Fibroblast of lung (primary cell): ENCODE measurements at regions not wholly inside any gene's neighbourhood (a gene's known extent, or its start where the extent isn't known, plus 50 kb on each side); places are given as distances from the start of the nearest gene placed in this dataset.

Experiments
- DNase-seq, 2 donors: peaks; one replicate each; pipeline versions ENCODE4 v3.0.0 to v3.0.0-alpha.2; 2010; ENCODE audit warnings: low read depth in 2 of 2
- H2AFZ ChIP-seq: 2 replicates; pipeline ENCODE4 v1.5.1; 2012; ENCODE audit warnings: low read length, control low read depth, inconsistent platforms
- H3K27ac ChIP-seq: 2 replicates; pipeline ENCODE4 v1.5.1; 2011; ENCODE audit warnings: low read length, control low read depth; ENCODE audit not compliant: insufficient read depth
- H3K27me3 ChIP-seq: 2 replicates; pipeline ENCODE4 v1.5.1; 2011; ENCODE audit warnings: mild to moderate bottlenecking, low read length; ENCODE audit not compliant: control insufficient read depth, insufficient read depth
- H3K36me3 ChIP-seq: 2 replicates; pipeline ENCODE4 v1.5.1; 2011; ENCODE audit warnings: low read length; ENCODE audit not compliant: control insufficient read depth, insufficient read depth
- H3K4me1 ChIP-seq: 2 replicates; pipeline ENCODE4 v1.5.1; 2011; ENCODE audit warnings: low read length; ENCODE audit not compliant: control insufficient read depth, insufficient read depth; ENCODE audit errors: extremely low read depth
- H3K4me2 ChIP-seq: 2 replicates; pipeline ENCODE4 v1.5.1; 2011; ENCODE audit warnings: low read length, control low read depth; ENCODE audit not compliant: insufficient read depth; ENCODE audit errors: extremely low read depth
- H3K4me3 ChIP-seq, 4 experiments: fragments of 200-600 bp in 1 of 4; sonication (generic) in 1 of 4; replicated peaks in 1 of 4; 2 replicates each; pipeline ENCODE4 v1.5.1; 2011 to 2016; ENCODE audit warnings: low read length in 4 of 4, low read depth in 3 of 4, mild to moderate bottlenecking in 3 of 4, control low read depth in 2 of 4, inconsistent platforms in 1 of 4, mixed read lengths in 1 of 4; ENCODE audit not compliant: insufficient read depth in 1 of 4; ENCODE audit errors: control extremely low read depth in 1 of 4
- H3K79me2 ChIP-seq: 2 replicates; pipeline ENCODE4 v1.5.1; 2012; ENCODE audit warnings: mild to moderate bottlenecking, low read length, inconsistent platforms; ENCODE audit not compliant: control insufficient read depth, insufficient read depth
- H3K9ac ChIP-seq: 2 replicates; pipeline ENCODE4 v1.5.1; 2011; ENCODE audit warnings: mild to moderate bottlenecking, low read length, control low read depth; ENCODE audit not compliant: insufficient read depth
- H3K9me3 ChIP-seq: 2 replicates; pipeline ENCODE4 v1.5.1; 2012; ENCODE audit warnings: low read depth, low read length; ENCODE audit not compliant: control insufficient read depth, insufficient read depth
- H4K20me1 ChIP-seq: 2 replicates; pipeline ENCODE4 v1.5.1; 2011; ENCODE audit warnings: low read length; ENCODE audit not compliant: control insufficient read depth, insufficient read depth; ENCODE audit errors: extremely low read depth
- EZH2 ChIP-seq: IDR thresholded peaks from 2 replicates; pipeline ENCODE4 v1.5.1; 2012; ENCODE audit warnings: low read length, control low read depth, mild to moderate bottlenecking; ENCODE audit errors: missing control alignments
- TF ChIP-seq, protein P1 (sequence below), 2 donors: IDR thresholded peaks in 1 of 2; conservative IDR thresholded peaks in 1 of 2; 1 replicate in 1 of 2; 2 replicates in 1 of 2; pipeline ENCODE4 v1.5.1; 2011 to 2012; ENCODE audit warnings: low read length in 2 of 2, control low read depth in 1 of 2, inconsistent platforms in 1 of 2, low read depth in 1 of 2, mild to moderate bottlenecking in 1 of 2

- Histone ChIP-seq H4K20me1 (no peaks in the 10 kb centered on the region), H3K4me2 (no peak overlapping the region), H3K36me3 (no peaks in the 10 kb centered on the region), H2AFZ (no peak overlapping the region), H3K79me2 (no peaks in the 10 kb centered on the region), H3K9me3 (no peaks in the 10 kb centered on the region), H3K9ac (no peak overlapping the region), H3K4me3 (no peak overlapping the region), H3K27ac (no peak overlapping the region), H3K4me1 (no peaks in the 10 kb centered on the region), H3K27me3 (no peaks in the 10 kb centered on the region)
- DNase-seq, result no peak
- TF ChIP-seq, protein P1, sequence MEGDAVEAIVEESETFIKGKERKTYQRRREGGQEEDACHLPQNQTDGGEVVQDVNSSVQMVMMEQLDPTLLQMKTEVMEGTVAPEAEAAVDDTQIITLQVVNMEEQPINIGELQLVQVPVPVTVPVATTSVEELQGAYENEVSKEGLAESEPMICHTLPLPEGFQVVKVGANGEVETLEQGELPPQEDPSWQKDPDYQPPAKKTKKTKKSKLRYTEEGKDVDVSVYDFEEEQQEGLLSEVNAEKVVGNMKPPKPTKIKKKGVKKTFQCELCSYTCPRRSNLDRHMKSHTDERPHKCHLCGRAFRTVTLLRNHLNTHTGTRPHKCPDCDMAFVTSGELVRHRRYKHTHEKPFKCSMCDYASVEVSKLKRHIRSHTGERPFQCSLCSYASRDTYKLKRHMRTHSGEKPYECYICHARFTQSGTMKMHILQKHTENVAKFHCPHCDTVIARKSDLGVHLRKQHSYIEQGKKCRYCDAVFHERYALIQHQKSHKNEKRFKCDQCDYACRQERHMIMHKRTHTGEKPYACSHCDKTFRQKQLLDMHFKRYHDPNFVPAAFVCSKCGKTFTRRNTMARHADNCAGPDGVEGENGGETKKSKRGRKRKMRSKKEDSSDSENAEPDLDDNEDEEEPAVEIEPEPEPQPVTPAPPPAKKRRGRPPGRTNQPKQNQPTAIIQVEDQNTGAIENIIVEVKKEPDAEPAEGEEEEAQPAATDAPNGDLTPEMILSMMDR (conservative IDR thresholded peaks at IDR 0.05 in 1 of 2, IDR thresholded peaks at IDR 0.05 in 1 of 2; ENCODE audit: low read depth in 1 of 2, low read length in 2 of 2), result no peak
- no peak for TF ChIP-seq EZH2
Observed at GRCh38 chr18:70456376-70456775, 167.5 kb downstream of the SOCS6 start.

DNA sequence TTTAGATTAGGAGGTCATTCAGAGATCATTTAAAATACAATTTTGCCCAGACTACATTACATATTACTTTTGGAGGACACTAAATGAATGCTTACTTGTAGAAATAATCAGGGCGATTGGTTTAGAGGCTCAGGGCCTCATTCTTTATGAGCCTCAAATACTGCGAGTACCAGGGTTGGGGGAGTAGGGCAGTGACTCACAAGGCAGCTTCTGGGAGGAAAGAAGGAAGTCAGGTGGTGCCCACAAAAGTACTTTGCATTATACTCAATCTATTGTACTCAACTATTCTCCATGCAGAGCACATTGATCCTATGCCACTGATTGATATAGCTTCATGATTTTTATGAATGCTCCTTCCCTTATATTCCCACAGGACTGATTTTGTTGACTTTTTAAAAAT is 166.9 kb downstream of the SOCS6 start:
- Histone ChIP-seq H3K36me3 (no peaks in the 10 kb centered on the region), H3K27ac (no peak overlapping the region), H3K4me1 (no peaks in the 10 kb centered on the region)

DNA sequence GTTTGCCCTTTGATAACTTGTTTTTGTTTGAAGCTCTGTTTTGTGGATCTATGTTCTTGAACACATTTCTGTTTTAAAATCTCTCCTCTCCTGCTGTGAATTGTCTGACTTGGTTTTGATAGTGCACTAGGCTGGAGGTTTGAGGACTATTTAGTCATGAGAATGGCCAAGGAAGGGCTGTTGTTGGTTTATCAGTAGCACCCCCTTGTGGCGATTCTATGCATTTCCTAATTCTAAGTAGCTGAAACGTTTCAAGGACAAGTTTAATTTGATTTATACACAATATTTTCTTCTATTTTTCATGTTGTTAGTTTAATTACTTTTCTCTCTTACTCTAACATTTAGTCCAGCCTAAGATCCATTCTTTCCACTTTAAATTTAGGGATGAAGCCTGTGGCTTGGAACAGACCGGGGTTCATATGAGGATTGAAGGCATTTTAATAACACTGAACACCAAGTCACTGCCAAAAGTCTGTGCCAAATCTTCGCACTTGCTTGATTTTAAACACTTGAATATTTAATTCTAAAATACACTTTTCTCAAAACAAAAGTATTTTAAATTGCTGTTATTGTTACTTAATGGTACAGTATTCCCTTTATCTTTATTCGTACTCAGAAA is 166.0 kb downstream of the SOCS6 start:
- Histone ChIP-seq H3K9me3 (no peaks in the 10 kb centered on the region), H2AFZ (peak overlapping the region; percentile 22), H3K36me3 (no peaks in the 10 kb centered on the region), H3K9ac (no peak overlapping the region), H3K4me3 (no peak overlapping the region), H3K27ac (no peak overlapping the region), H3K27me3 (no peaks in the 10 kb centered on the region), H3K4me1 (no peaks in the 10 kb centered on the region), H3K4me2 (no peak overlapping the region), H3K79me2 (no peaks in the 10 kb centered on the region), H4K20me1 (no peaks in the 10 kb centered on the region)
- DNase-seq, result peak; percentile 61 to 81
- no peak for TF ChIP-seq EZH2
- TF ChIP-seq, protein P1 (conservative IDR thresholded peaks at IDR 0.05 in 1 of 2, IDR thresholded peaks at IDR 0.05 in 1 of 2; ENCODE audit: low read depth in 1 of 2, low read length in 2 of 2), result peak; percentile 70 to 76

More for the DNA sequence above, 166.9 kb downstream of the SOCS6 start:
- peak in 1 of 2 donors; percentile 15 for DNase-seq
- Histone ChIP-seq H3K79me2 (no peaks in the 10 kb centered on the region), H3K9ac (no peak overlapping the region), H3K27me3 (no peaks in the 10 kb centered on the region), H3K4me2 (no peak overlapping the region), H3K4me3 (no peak overlapping the region), H4K20me1 (no peaks in the 10 kb centered on the region), H2AFZ (no peak overlapping the region), H3K9me3 (no peaks in the 10 kb centered on the region)
- no peak for TF ChIP-seq EZH2
- TF ChIP-seq, protein P1 (conservative IDR thresholded peaks at IDR 0.05 in 1 of 2, IDR thresholded peaks at IDR 0.05 in 1 of 2; ENCODE audit: low read depth in 1 of 2, low read length in 2 of 2), result peak in 1 of 2 donors; percentile 4
